Adrenal gland (tissue), 5 donors: ENCODE measurements at regions not wholly inside any gene's neighbourhood (a gene's known extent, or its start where the extent isn't known, plus 50 kb on each side); places are given as distances from the start of the nearest gene placed in this dataset.

Experiments used
- CTCF ChIP-seq, 6 experiments: fragments of 450-650 bp in 4 of 6; fragments of 200-600 bp in 2 of 6; sonication (generic) in 1 of 6; IDR thresholded peaks; 1 replicate in 5 of 6; 2 replicates in 1 of 6; pipeline versions ENCODE4 v1.5.1 to v1.8.0; 2016 to 2021; ENCODE audit warnings: antibody characterized with exemption in 6 of 6, mild to moderate bottlenecking in 2 of 6, moderate library complexity in 1 of 6
- POLR2A ChIP-seq, 2 donors: fragments of 450-650 bp; IDR thresholded peaks; one replicate each; pipeline ENCODE4 v1.6.1; 2017; ENCODE audit warnings: antibody characterized with exemption in 2 of 2, mild to moderate bottlenecking in 2 of 2, moderate library complexity in 1 of 2
- donor health status: DM: no; HTN: no; CAD: no.

GRCh38 chr9:96073531-96074480 is 198.3 kb downstream of the ERCC6L2 start:
- TF ChIP-seq CTCF (IDR thresholded peaks at IDR 0.05) = no peak
- TF ChIP-seq POLR2A (IDR thresholded peaks at IDR 0.05) = no peak
